GM18951 (cell line): ENCODE measurements at regions not wholly inside any gene's neighbourhood (a gene's known extent, or its start where the extent isn't known, plus 50 kb on each side); places are given as distances from the start of the nearest gene placed in this dataset.
"Not testable (repeated sequence)": the region's sequence is repeated elsewhere in the genome, so short reads cannot be mapped to it uniquely, and the experiment has no call there.

Source experiments
- POLR2A ChIP-seq: IDR thresholded peaks from 4 replicates; pipeline ENCODE4 v1.6.1; 2011; ENCODE audit warnings: mild to moderate bottlenecking; ENCODE audit not compliant: insufficient read length, insufficient read depth; ENCODE audit errors: extremely low read depth
- in situ Hi-C: fragments of 300-500 bp; cut with MboI; formaldehyde crosslinking; loops from one replicate; pipeline ENCODE4 v1.12.0; 2022; ENCODE audit warnings: low sequenced_read_pairs, mixed read lengths, inconsistent platforms; ENCODE audit not compliant: unreplicated experiment

GRCh38 chr6:27174958-27175357 lies 72.5 kb upstream of the PRSS16 start:
- TF ChIP-seq POLR2A = no peak
- in situ Hi-C loops = no loop called here

GRCh38 chr6:27176096-27176495 lies 71.4 kb upstream of the PRSS16 start:
- no peak for TF ChIP-seq POLR2A
- in situ Hi-C loops = no loop called here

GRCh38 chr6:27176523-27177484 lies 70.7 kb upstream of the PRSS16 start:
- no peak for TF ChIP-seq POLR2A
- in situ Hi-C loops = no loop called here

DNA sequence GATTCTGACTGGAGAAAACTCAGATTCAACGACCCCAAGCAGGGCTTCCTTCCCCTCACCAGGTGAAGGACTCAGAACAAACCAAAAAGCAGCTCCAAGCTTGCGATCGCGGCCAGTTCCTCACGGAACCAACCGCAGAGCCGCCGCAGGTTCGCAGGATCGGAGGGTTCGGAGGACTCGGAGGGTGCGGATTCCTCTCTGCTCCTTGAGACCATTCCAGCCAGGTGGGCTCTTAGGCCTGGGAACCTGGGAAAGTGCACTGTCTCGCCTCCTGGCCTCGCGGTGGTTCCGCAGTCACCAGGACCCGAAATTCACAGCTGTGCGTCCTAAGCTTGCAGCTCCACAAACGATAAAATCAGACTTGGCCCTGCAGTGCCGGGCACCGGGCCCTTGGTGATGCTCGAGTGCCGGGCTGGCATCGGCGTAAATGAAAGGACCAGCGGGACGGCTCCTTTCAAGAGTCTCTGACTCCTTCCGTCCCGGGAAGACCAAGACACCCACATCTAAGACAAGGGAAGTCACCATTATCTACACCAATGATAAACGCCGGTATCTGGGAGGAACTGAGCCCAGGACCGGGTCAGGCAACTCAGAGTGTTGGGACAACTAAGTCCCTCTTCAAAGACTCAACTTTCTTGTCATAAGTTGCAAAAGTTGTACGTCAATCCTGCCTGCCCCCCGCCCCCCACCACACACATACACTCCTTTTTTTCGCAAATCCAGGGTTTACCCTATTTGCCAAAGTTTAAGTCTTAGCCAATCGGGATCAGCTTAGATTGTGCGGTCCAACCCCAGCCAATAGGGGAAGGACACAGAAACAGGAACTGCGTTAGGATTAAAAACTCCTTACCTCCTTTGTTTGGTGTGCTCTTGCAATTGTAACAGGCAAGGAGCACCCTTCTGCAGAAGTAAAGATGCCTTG lies 69.8 kb upstream of the PRSS16 start:
- TF ChIP-seq POLR2A = peak; percentile 41
- in situ Hi-C loops = no loop called here

- TF ChIP-seq POLR2A = no peak
- in situ Hi-C loops = no loop called here
Observed at GRCh38 chr6:27178407-27178730, 69.1 kb upstream of the PRSS16 start.

DNA sequence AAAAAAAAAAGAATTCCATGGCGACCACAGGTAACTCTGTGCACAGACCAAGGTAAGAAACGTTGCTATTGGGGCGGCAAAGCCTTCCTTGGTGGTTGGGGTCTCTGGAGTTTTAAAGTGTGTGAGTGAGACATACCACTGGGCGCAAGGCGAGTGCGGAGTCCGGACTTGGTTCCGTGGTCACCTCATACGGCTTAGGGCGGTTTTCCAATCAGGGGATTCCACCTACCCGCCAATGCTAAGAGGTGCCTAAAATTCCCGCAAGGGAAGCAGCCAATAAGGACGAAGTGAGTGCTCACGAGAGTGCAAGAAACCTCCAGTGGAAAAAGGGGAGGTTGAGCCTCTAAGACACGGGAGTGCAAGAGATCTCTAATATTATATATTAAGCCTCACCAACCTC lies 68.6 kb upstream of the PRSS16 start:
- in situ Hi-C loops = no loop called here
- no peak for TF ChIP-seq POLR2A

DNA sequence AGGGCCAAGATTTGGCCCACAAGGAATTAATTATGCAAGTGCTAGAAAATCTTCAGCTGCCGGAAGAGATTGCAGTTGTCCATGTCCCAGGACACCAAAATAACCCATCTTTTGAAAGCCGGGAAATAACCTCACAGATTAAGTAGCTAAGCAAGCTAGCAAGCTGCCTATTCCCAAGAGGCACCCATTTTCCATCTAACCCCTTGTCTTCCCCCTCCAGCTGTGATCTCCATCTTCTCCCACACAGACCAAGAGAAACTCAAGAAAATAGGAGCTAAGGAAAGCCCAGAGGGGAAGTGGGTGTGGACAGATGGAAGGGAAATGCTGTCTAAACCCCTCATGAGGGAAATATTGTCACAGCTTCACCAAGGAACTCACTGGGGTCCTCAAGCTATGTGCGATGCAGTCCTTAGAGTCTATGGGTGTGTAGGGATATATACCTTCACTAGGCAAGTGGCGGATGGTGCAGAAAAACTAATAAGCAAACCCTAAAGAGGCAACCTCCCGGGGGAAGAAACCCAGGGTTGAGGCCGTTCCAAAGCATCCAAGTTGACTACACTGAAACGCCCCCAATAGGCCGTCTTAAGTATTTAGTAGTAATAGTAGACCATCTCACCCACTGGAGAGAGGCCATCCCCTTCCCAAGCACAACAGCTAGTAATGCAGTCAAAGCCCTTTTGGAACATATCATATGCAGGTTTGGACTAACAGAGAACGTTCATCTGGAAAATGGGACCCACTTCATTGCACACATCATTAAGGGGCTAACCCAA lies 64.3 kb upstream of the PRSS16 start:
- in situ Hi-C loops = no loop called here
- TF ChIP-seq POLR2A = no peak

- no peak for TF ChIP-seq POLR2A
- in situ Hi-C loops = no loop called here
Observed at GRCh38 chr6:27187231-27188060, 60.1 kb upstream of the PRSS16 start.

GRCh38 chr6:27188061-27188884 lies 59.2 kb upstream of the PRSS16 start:
- TF ChIP-seq POLR2A = peak; percentile 48
- in situ Hi-C loops = no loop called here

- in situ Hi-C loops = no loop called here
- no peak for TF ChIP-seq POLR2A
Observed at GRCh38 chr6:27188885-27189418, 58.5 kb upstream of the PRSS16 start.

DNA sequence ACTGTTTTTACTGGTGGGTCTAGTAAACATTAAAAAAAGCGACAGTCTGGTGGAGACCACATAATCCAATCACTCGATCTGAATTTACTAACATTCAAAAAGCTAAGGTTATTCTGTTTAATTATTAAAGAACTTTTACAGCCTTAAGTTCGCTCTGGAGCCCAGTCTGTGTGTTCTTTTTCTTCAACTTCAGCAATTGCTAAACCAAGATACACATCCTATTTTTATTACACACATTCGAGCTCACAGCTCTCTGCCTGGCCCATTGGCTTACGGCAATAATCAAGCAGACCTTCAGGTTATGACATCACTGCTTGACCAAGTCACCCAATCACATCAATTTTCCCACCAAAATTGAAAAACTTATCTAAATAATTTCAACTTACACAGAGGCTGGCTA lies 57.4 kb upstream of the PRSS16 start:
- in situ Hi-C loops = no loop called here
- TF ChIP-seq POLR2A = no peak

DNA sequence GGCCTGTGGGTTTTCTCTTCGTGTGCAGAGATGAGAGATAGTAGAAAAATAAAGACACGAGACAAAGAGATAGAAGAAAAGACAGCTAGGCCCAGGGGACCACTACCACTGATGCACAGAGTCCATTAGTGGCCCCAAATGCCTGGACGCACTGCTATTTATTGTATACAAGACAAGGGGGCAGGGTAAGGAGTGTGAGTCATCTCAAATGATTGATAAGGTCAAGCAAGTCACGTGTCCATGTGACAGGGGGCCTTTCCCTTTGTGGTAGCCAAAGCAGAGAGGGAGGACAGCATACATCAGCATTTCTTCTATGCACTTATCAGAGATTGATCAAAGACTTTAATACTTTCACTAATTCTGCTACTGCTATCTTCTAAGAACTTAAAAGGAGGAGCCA lies 53.0 kb upstream of the PRSS16 start:
- in situ Hi-C loops = not testable (repeated sequence)

GRCh38 chr6:27195547-27195946 lies 52.0 kb upstream of the PRSS16 start:
- in situ Hi-C loops = not testable (repeated sequence)
